ENCODE measurements at regions not wholly inside any gene's neighbourhood (a gene's known extent, or its start where the extent isn't known, plus 50 kb on each side); places are given as distances from the start of the nearest gene placed in this dataset.

- no peak overlapping the region for H3K4me3 ChIP-seq (replicated peaks; ENCODE audit: insufficient read depth, low read length)
- TF ChIP-seq REST (IDR thresholded peaks at IDR 0.05; ENCODE audit: insufficient replicate concordance, low read depth) (no peak), SPI1 (IDR thresholded peaks at IDR 0.05; ENCODE audit: borderline replicate concordance, low read depth) (no peak), GABPA (IDR thresholded peaks at IDR 0.05; ENCODE audit: low read depth) (no peak), CTCF (IDR thresholded peaks at IDR 0.05; ENCODE audit: insufficient read depth, low read length) (no peak), POLR2AphosphoS5 (IDR thresholded peaks at IDR 0.05; ENCODE audit: low read depth) (no peak)
- no peak for DNase-seq (ENCODE audit: low read depth in 1 of 2, low spot score in 1 of 2)
- no peak overlapping the region for H3K27ac ChIP-seq (replicated peaks)
- no peaks in the 10 kb centered on the region for H3K27me3 ChIP-seq (ENCODE audit: insufficient read depth, poor library complexity, severe bottlenecking)
These were observed 917.0 kb upstream of the LCORL start for GRCh38 chr4:18938343-18939099.

- no peak overlapping the region for H3K27ac ChIP-seq (replicated peaks)
- no peak for TF ChIP-seq GABPA (IDR thresholded peaks at IDR 0.05; ENCODE audit: low read depth)
- TF ChIP-seq CTCF (IDR thresholded peaks at IDR 0.05; ENCODE audit: insufficient read depth, low read length), result no peak
- TF ChIP-seq REST (IDR thresholded peaks at IDR 0.05; ENCODE audit: insufficient replicate concordance, low read depth), result no peak
- no peak for TF ChIP-seq SPI1 (IDR thresholded peaks at IDR 0.05; ENCODE audit: borderline replicate concordance, low read depth)
- no peak for TF ChIP-seq POLR2AphosphoS5 (IDR thresholded peaks at IDR 0.05; ENCODE audit: low read depth)
- no peaks in the 10 kb centered on the region for H3K27me3 ChIP-seq (ENCODE audit: insufficient read depth, poor library complexity, severe bottlenecking)
- no peak for DNase-seq (ENCODE audit: low read depth in 1 of 2, low spot score in 1 of 2)
- no peak overlapping the region for H3K4me3 ChIP-seq (replicated peaks; ENCODE audit: insufficient read depth, low read length)
These were observed 916.2 kb upstream of the LCORL start for GRCh38 chr4:18937746-18938145.

GRCh38 chr4:18937080-18937479 lies 915.5 kb upstream of the LCORL start:
- TF ChIP-seq GABPA (IDR thresholded peaks at IDR 0.05; ENCODE audit: low read depth), result no peak
- TF ChIP-seq POLR2AphosphoS5 (IDR thresholded peaks at IDR 0.05; ENCODE audit: low read depth), result no peak
- no peak for TF ChIP-seq REST (IDR thresholded peaks at IDR 0.05; ENCODE audit: insufficient replicate concordance, low read depth)

More at GRCh38 chr4:18937080-18937479, 915.5 kb upstream of the LCORL start:
- H3K27ac ChIP-seq (replicated peaks), result no peak overlapping the region
- no peak overlapping the region for H3K4me3 ChIP-seq (replicated peaks; ENCODE audit: insufficient read depth, low read length)
- no peak for DNase-seq (ENCODE audit: low read depth in 1 of 2, low spot score in 1 of 2)
- no peaks in the 10 kb centered on the region for H3K27me3 ChIP-seq (ENCODE audit: insufficient read depth, poor library complexity, severe bottlenecking)

Measured in HL-60 (cell line).